Spleen (tissue), 11 donors: ENCODE measurements at regions not wholly inside any gene's neighbourhood (a gene's known extent, or its start where the extent isn't known, plus 50 kb on each side); places are given as distances from the start of the nearest gene placed in this dataset.

Experiments used
- DNase-seq: peaks from one replicate; pipeline ENCODE4 v3.0.0-alpha.2; 2020
- H3K27ac ChIP-seq, 8 donors: fragments of 200-600 bp; sonication (generic) in 7 of 8; 1 replicate in 4 of 8; 2 replicates in 4 of 8; pipeline versions ENCODE4 v1.5.0 to v1.8.0; 2016 to 2021; ENCODE audit warnings: inconsistent platforms in 4 of 8, mild to moderate bottlenecking in 4 of 8, moderate library complexity in 1 of 8
- H3K27me3 ChIP-seq, 7 donors: fragments of 200-600 bp; sonication (generic) in 6 of 7; replicated peaks in 1 of 7; 1 replicate in 4 of 7; 2 replicates in 3 of 7; pipeline versions ENCODE4 v1.5.0 to v1.8.0; 2016 to 2021; ENCODE audit warnings: inconsistent platforms in 3 of 7, mild to moderate bottlenecking in 1 of 7
- H3K36me3 ChIP-seq, 6 donors: fragments of 200-600 bp; sonication (generic) in 5 of 6; 1 replicate in 4 of 6; 2 replicates in 2 of 6; pipeline versions ENCODE4 v1.5.0 to v1.8.0; 2016 to 2021; ENCODE audit warnings: inconsistent platforms in 2 of 6
- H3K4me1 ChIP-seq, 6 donors: fragments of 200-600 bp; sonication (generic) in 5 of 6; 1 replicate in 3 of 6; 2 replicates in 3 of 6; pipeline versions ENCODE4 v1.5.0 to v1.8.0; 2016 to 2021; ENCODE audit warnings: inconsistent platforms in 3 of 6
- H3K4me3 ChIP-seq, 8 donors: fragments of 200-600 bp; sonication (generic) in 7 of 8; 1 replicate in 4 of 8; 2 replicates in 4 of 8; pipeline versions ENCODE4 v1.5.0 to v1.8.0; 2016 to 2021; ENCODE audit warnings: inconsistent platforms in 4 of 8, mild to moderate bottlenecking in 4 of 8, moderate library complexity in 2 of 8
- H3K9me3 ChIP-seq, 8 donors: fragments of 200-600 bp; sonication (generic) in 7 of 8; 1 replicate in 4 of 8; 2 replicates in 4 of 8; pipeline versions ENCODE4 v1.5.0 to v1.8.0; 2016 to 2021; ENCODE audit warnings: inconsistent platforms in 4 of 8
- CTCF ChIP-seq, 11 experiments: fragments of 200-600 bp in 7 of 11; fragments of 450-650 bp in 4 of 11; sonication (generic) in 4 of 11; IDR thresholded peaks in 8 of 11; conservative IDR thresholded peaks in 3 of 11; 1 replicate in 7 of 11; 2 replicates in 4 of 11; pipeline versions ENCODE4 v1.4.0 to v1.8.0; 2016 to 2021; ENCODE audit warnings: antibody characterized with exemption in 11 of 11, inconsistent platforms in 4 of 11, mild to moderate bottlenecking in 1 of 11
- POLR2A ChIP-seq, 3 donors: fragments of 450-650 bp; IDR thresholded peaks; one replicate each; pipeline ENCODE4 v1.5.1; 2017; ENCODE audit warnings: antibody characterized with exemption in 3 of 3, mild to moderate bottlenecking in 1 of 3
- POLR2AphosphoS5 ChIP-seq, 3 donors: sonication (generic); formaldehyde crosslinking; IDR thresholded peaks; one replicate each; pipeline ENCODE4 v1.5.1; 2017; ENCODE audit warnings: antibody characterized with exemption in 3 of 3
- WGBS, 5 donors: extraction: QIAGEN DNeasy Blood & Tissue Kit in 3 of 5; methylation state at CpG; one replicate each; pipeline versions ENCODE4 v1.1.5 to v1.1.7; 2013 to 2018; 5-methylcytosine and 5-hydroxymethylcytosine counted together
- intact Hi-C: fragments of 100-400 bp; cut with DNase I; formaldehyde crosslinking; loops from one replicate; pipeline ENCODE4 v1.15.0; 2023; ENCODE audit warnings: low total_unique reads
- donor health status: healthy with polysubstance abuse.
- donor health status: DM: no; HTN: no; CAD: no; lungs with moderate emphysema.
- donor health status: DM: no; HTN: no; CAD: no.
- donor health status: Bipolar disorder and iron deficiency.
- donor health status: healthy.
- donor health status: DM: no; HTN: no; CAD: no.
- donor health status: DM: yes; HTN: yes; CAD: no.

- DNase-seq: no peak
- no peak for TF ChIP-seq POLR2A (IDR thresholded peaks at IDR 0.05)
- TF ChIP-seq CTCF (IDR thresholded peaks at IDR 0.05 in 8 of 11, conservative IDR thresholded peaks at IDR 0.05 in 3 of 11): no peak
- TF ChIP-seq POLR2AphosphoS5 (IDR thresholded peaks at IDR 0.05): no peak
- H3K9me3 ChIP-seq: no peaks in the 10 kb centered on the region
- no peak overlapping the region for H3K4me3 ChIP-seq
- intact Hi-C loops: no loop called here
- no peaks in the 10 kb centered on the region for H3K4me1 ChIP-seq
- WGBS, 5 donors: 47 to 69% (median 64%) methylated on average over 4 of the region's 4 CpGs
- H3K27ac ChIP-seq: no peak overlapping the region
- no peaks in the 10 kb centered on the region for H3K27me3 ChIP-seq
- H3K36me3 ChIP-seq: no peaks in the 10 kb centered on the region
Measured at GRCh38 chr2:213202011-213202410, 50.6 kb upstream of the IKZF2 start.

GRCh38 chr2:213205944-213206343 is 54.5 kb upstream of the IKZF2 start:
- WGBS, 5 donors: 77 to 96% (median 83%) methylated on average over 1 of the region's 1 CpG
- TF ChIP-seq POLR2AphosphoS5 (IDR thresholded peaks at IDR 0.05) (no peak), POLR2A (IDR thresholded peaks at IDR 0.05) (no peak)
- intact Hi-C loops: no loop called here

GRCh38 chr2:213213186-213213585 is 61.8 kb upstream of the IKZF2 start:
- Histone ChIP-seq H3K27me3 (no peaks in the 10 kb centered on the region), H3K27ac (no peak overlapping the region), H3K4me1 (no peaks in the 10 kb centered on the region), H3K36me3 (no peaks in the 10 kb centered on the region), H3K9me3 (no peaks in the 10 kb centered on the region), H3K4me3 (no peak overlapping the region)
- no peak for DNase-seq
- WGBS, 5 donors: 83 to 98% (median 93%) methylated on average over 6 of the region's 6 CpGs
- intact Hi-C loops: no loop called here
- TF ChIP-seq POLR2AphosphoS5 (IDR thresholded peaks at IDR 0.05) (no peak), POLR2A (IDR thresholded peaks at IDR 0.05) (no peak), CTCF (IDR thresholded peaks at IDR 0.05 in 8 of 11, conservative IDR thresholded peaks at IDR 0.05 in 3 of 11) (no peak)

More at GRCh38 chr2:213205944-213206343, 54.5 kb upstream of the IKZF2 start:
- no peaks in the 10 kb centered on the region for H3K27me3 ChIP-seq
- H3K4me3 ChIP-seq: no peak overlapping the region
- DNase-seq: no peak
- H3K36me3 ChIP-seq: no peaks in the 10 kb centered on the region
- H3K4me1 ChIP-seq: no peaks in the 10 kb centered on the region
- H3K9me3 ChIP-seq: no peaks in the 10 kb centered on the region
- no peak overlapping the region for H3K27ac ChIP-seq

- Histone ChIP-seq H3K4me3 (no peak overlapping the region), H3K27ac (no peak overlapping the region)
- WGBS, 5 donors: 82 to 87% (median 84%) methylated on average over 10 of the region's 10 CpGs
Measured at GRCh38 chr2:213214209-213214608, 62.8 kb upstream of the IKZF2 start.

More at GRCh38 chr2:213214209-213214608, 62.8 kb upstream of the IKZF2 start:
- intact Hi-C loops: no loop called here
- TF ChIP-seq POLR2AphosphoS5 (IDR thresholded peaks at IDR 0.05) (no peak), POLR2A (IDR thresholded peaks at IDR 0.05) (no peak), CTCF (IDR thresholded peaks at IDR 0.05 in 8 of 11, conservative IDR thresholded peaks at IDR 0.05 in 3 of 11) (no peak)
- no peaks in the 10 kb centered on the region for H3K9me3 ChIP-seq
- H3K27me3 ChIP-seq: no peaks in the 10 kb centered on the region
- DNase-seq: no peak
- H3K4me1 ChIP-seq: no peaks in the 10 kb centered on the region
- no peaks in the 10 kb centered on the region for H3K36me3 ChIP-seq
